ENCODE measurements at regions not wholly inside any gene's neighbourhood (a gene's known extent, or its start where the extent isn't known, plus 50 kb on each side); places are given as distances from the start of the nearest gene placed in this dataset.

- no peak overlapping the region for H3K4me3 ChIP-seq (ENCODE audit: control insufficient read depth, low read depth, low read length)
- no peak for DNase-seq (ENCODE audit: low read depth)
- TF ChIP-seq CTCF (IDR thresholded peaks at IDR 0.05; ENCODE audit: control insufficient read depth, insufficient read depth, low read depth, low read length, missing control alignments): no peak
Observed at GRCh38 chr9:95605101-95605500, 88.3 kb upstream of the PTCH1 start.

DNA sequence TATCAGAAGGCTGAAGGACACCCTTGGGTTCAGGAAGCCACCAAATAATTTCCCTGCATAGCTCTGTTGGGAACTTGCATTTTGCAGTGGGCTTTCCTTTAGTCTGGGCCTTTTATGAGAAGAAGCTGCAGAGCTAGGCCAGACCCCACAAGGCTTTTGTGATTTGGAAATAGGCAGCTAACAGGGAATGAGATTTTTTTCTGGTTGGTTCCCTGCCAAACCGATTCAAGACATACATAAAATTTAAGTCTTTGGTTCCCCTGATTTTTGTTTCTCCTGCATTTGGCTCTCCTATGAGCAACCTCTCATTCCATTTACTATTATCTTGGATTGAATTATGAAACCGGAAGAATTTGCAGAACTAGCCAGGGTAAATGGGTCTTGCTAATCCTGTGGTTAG is 81.5 kb upstream of the PTCH1 start:
- no peak for TF ChIP-seq CTCF (IDR thresholded peaks at IDR 0.05; ENCODE audit: control insufficient read depth, insufficient read depth, low read depth, low read length, missing control alignments)
- DNase-seq (ENCODE audit: low read depth): no peak
- H3K4me3 ChIP-seq (ENCODE audit: control insufficient read depth, low read depth, low read length): no peak overlapping the region

DNA sequence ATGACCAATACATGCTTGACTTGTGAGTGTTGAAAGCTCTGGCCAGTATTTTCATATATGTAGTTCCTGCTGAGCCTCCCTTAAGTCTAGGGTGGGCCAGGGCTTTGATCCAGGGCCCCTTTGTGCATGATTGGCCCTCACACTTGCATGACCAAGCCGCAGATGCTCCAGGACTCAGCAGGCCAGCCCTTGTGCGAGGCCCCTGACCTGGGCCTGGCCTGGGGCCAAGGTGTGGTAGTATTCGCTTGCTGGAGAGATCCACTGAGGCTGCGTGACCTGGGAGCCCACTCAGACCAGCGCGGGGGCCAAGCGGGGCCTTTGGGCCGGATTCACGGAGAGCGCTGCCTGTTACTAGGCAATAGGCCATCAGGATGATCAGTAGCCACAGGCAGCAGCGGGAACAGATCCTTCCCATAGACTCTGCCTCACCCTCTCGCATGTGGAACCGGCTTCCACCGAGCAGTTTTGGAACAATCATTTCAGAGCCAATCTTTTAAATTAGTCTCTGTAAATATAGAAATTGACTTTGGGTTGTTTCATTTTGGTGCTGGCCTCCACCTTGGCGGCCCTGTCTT is 79.0 kb upstream of the PTCH1 start:
- TF ChIP-seq CTCF (IDR thresholded peaks at IDR 0.05; ENCODE audit: control insufficient read depth, insufficient read depth, low read depth, low read length, missing control alignments): no peak
- DNase-seq (ENCODE audit: low read depth): no peak
- no peak overlapping the region for H3K4me3 ChIP-seq (ENCODE audit: control insufficient read depth, low read depth, low read length)

DNA sequence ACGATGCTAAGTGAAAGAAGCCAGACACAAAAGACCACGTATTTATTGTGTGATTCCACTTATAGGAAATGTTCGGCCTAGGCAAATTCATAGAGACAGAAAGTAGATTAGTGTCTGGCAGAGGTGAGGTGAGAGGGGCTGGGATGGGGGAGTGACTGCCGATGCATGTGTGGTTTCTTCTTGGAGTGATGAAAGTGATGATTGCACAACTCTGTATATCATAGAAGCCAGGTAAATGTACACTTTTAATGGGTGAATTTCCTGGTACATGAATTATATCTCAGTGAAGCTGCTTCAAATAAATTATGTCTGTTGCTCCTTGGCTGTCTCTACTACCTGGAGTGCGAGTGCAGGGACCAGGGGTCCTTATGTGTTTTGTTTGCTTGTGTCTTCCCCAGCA is 76.2 kb upstream of the PTCH1 start:
- TF ChIP-seq CTCF (IDR thresholded peaks at IDR 0.05; ENCODE audit: control insufficient read depth, insufficient read depth, low read depth, low read length, missing control alignments): no peak
- no peak for DNase-seq (ENCODE audit: low read depth)
- no peak overlapping the region for H3K4me3 ChIP-seq (ENCODE audit: control insufficient read depth, low read depth, low read length)

- no peak overlapping the region for H3K4me3 ChIP-seq (ENCODE audit: control insufficient read depth, low read depth, low read length)
- no peak for TF ChIP-seq CTCF (IDR thresholded peaks at IDR 0.05; ENCODE audit: control insufficient read depth, insufficient read depth, low read depth, low read length, missing control alignments)
- no peak for DNase-seq (ENCODE audit: low read depth)
Observed at GRCh38 chr9:95588724-95589588, 72.2 kb upstream of the PTCH1 start.

DNA sequence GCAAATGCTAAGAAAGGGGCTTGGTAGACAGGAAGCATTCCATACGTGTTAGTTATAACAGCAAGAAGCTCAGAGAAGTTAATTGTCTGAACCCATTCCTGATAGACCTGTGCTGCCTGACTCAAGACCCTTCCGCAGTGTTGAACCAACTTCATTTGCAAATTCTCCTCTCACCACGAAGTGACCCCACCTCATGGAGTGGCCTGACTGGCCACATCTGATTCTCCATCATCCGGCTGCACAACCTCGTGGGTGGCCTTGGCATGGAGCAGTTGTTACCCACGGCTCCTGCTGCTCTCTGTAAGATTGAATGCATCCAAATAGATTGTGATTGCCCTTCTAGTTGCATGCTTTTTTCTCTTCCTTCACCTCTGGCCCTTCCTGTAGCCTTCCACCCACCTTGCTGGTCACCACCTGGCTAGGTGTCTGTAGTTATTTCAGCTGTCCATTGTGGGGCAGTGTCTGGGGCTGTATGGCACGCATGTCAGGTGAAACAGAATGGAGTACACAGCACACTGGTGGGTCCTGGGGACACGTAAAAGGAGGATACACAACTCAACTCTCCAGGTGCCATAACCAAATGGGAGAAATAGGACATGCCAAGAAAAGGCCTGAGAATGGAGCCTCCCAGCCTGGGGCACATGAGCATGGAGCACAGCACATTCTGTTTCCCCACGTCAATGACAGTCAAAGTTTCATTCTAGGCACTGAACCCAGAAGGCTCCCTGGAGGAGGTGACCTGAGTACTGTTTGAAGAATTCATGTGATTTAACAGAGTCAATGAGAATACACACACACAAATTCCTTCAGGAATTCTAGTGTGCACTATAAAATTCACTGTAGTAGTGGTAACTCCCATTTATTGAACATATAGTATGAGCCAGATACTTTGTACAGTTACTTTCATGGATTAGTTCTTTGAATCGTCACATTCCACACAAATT is 70.5 kb upstream of the PTCH1 start:
- no peak overlapping the region for H3K4me3 ChIP-seq (ENCODE audit: control insufficient read depth, low read depth, low read length)
- TF ChIP-seq CTCF (IDR thresholded peaks at IDR 0.05; ENCODE audit: control insufficient read depth, insufficient read depth, low read depth, low read length, missing control alignments): no peak
- no peak for DNase-seq (ENCODE audit: low read depth)

Measured in AG09309 (cell line).